GM19238 (cell line): ENCODE measurements at regions not wholly inside any gene's neighbourhood (a gene's known extent, or its start where the extent isn't known, plus 50 kb on each side); places are given as distances from the start of the nearest gene placed in this dataset.

Experiments used
- DNase-seq: peaks from one replicate; pipeline ENCODE4 v3.0.0; 2011; ENCODE audit warnings: low spot score; ENCODE audit not compliant: insufficient read length

- no peak for DNase-seq
These were observed 144.3 kb upstream of the NREP start for GRCh38 chr5:111901296-111901695.

- no peak for DNase-seq
These were observed 136.0 kb upstream of the NREP start for GRCh38 chr5:111892949-111893348.

- no peak for DNase-seq
These were observed 130.7 kb upstream of the NREP start for GRCh38 chr5:111887706-111888105.

- no peak for DNase-seq
These were observed 112.7 kb upstream of the NREP start for GRCh38 chr5:111869681-111870080.

GRCh38 chr5:111865356-111865755 is 108.4 kb upstream of the NREP start:
- DNase-seq, result no peak

GRCh38 chr5:111863801-111864200 is 106.8 kb upstream of the NREP start:
- DNase-seq, result no peak

GRCh38 chr5:111859533-111860270 is 102.7 kb upstream of the NREP start:
- DNase-seq, result no peak

GRCh38 chr5:111859031-111859430 is 102.0 kb upstream of the NREP start:
- DNase-seq, result no peak

GRCh38 chr5:111857623-111858022 is 100.6 kb upstream of the NREP start:
- no peak for DNase-seq

GRCh38 chr5:111856876-111857466 is 100.0 kb upstream of the NREP start:
- DNase-seq, result no peak

- no peak for DNase-seq
These were observed 98.4 kb upstream of the NREP start for GRCh38 chr5:111855356-111855755.

GRCh38 chr5:111854186-111854585 is 97.2 kb upstream of the NREP start:
- DNase-seq, result peak; percentile 1

- DNase-seq, result peak; percentile 4
These were observed 96.8 kb upstream of the NREP start for GRCh38 chr5:111853748-111854147.

GRCh38 chr5:111851631-111852548 is 94.9 kb upstream of the NREP start:
- no peak for DNase-seq

- no peak for DNase-seq
These were observed 91.5 kb upstream of the NREP start for GRCh38 chr5:111848476-111848875.

GRCh38 chr5:111847052-111847925 is 90.3 kb upstream of the NREP start:
- DNase-seq, result no peak

GRCh38 chr5:111840036-111840674 is 83.2 kb upstream of the NREP start:
- DNase-seq, result no peak

GRCh38 chr5:111839438-111839837 is 82.4 kb upstream of the NREP start:
- no peak for DNase-seq

GRCh38 chr5:111836426-111836825 is 79.4 kb upstream of the NREP start:
- DNase-seq, result no peak

- no peak for DNase-seq
These were observed 78.1 kb upstream of the NREP start for GRCh38 chr5:111834926-111835599.
